ENCODE measurements at regions not wholly inside any gene's neighbourhood (a gene's known extent, or its start where the extent isn't known, plus 50 kb on each side); places are given as distances from the start of the nearest gene placed in this dataset.

GRCh38 chr13:44159633-44160279 lies 213.9 kb upstream of the SERP2 start:
- no peak for TF ChIP-seq CTCF (IDR thresholded peaks at IDR 0.05; ENCODE audit: control extremely low read depth, extremely low read depth)
- peaks cover 0 to 12% (median 7%) of the 10 kb centered on the region in 5 donors for H3K4me1 ChIP-seq (ENCODE audit: control insufficient read depth in 5 of 5, insufficient read depth in 5 of 5, low read length in 5 of 5)
- no peaks in the 10 kb centered on the region for H3K9me3 ChIP-seq (ENCODE audit: control insufficient read depth in 4 of 4, insufficient read depth in 3 of 4, low read length in 3 of 4)
- H3K9ac ChIP-seq (ENCODE audit: insufficient read depth in 1 of 2, low read length in 2 of 2), result no peak overlapping the region
- no peaks in the 10 kb centered on the region for H3K36me3 ChIP-seq (ENCODE audit: control insufficient read depth in 4 of 4, insufficient read depth in 4 of 4, low read length in 4 of 4)
- H3K4me3 ChIP-seq, result no peak overlapping the region
- ATAC-seq (ENCODE audit: insufficient read depth, low FRiP score) (no peak), DNase-seq (no peak)
- WGBS, 2 donors, result 78 to 80% methylated on average over 8 of the region's 8 CpGs
- H3K27me3 ChIP-seq (ENCODE audit: control insufficient read depth in 3 of 3, insufficient read depth in 3 of 3, low read length in 2 of 3), result no peaks in the 10 kb centered on the region
- no peak overlapping the region for H3K27ac ChIP-seq (ENCODE audit: low read depth in 1 of 2, low read length in 1 of 2)

GRCh38 chr13:44160591-44161191 lies 212.9 kb upstream of the SERP2 start:
- H3K36me3 ChIP-seq (ENCODE audit: control insufficient read depth in 4 of 4, insufficient read depth in 4 of 4, low read length in 4 of 4), result no peaks in the 10 kb centered on the region
- TF ChIP-seq CTCF (IDR thresholded peaks at IDR 0.05; ENCODE audit: control extremely low read depth, extremely low read depth), result no peak
- no peak overlapping the region for H3K4me3 ChIP-seq
- no peaks in the 10 kb centered on the region for H3K9me3 ChIP-seq (ENCODE audit: control insufficient read depth in 4 of 4, insufficient read depth in 3 of 4, low read length in 3 of 4)
- WGBS, 2 donors, result 68 to 76% methylated on average over 10 of the region's 10 CpGs
- no peaks in the 10 kb centered on the region for H3K27me3 ChIP-seq (ENCODE audit: control insufficient read depth in 3 of 3, insufficient read depth in 3 of 3, low read length in 2 of 3)
- peaks cover 0 to 6% (median 3%) of the 10 kb centered on the region in 5 donors for H3K4me1 ChIP-seq (ENCODE audit: control insufficient read depth in 5 of 5, insufficient read depth in 5 of 5, low read length in 5 of 5)
- H3K9ac ChIP-seq (ENCODE audit: insufficient read depth in 1 of 2, low read length in 2 of 2), result no peak overlapping the region
- no peak overlapping the region for H3K27ac ChIP-seq (ENCODE audit: low read depth in 1 of 2, low read length in 1 of 2)
- DNase-seq, result no peak
- ATAC-seq (ENCODE audit: insufficient read depth, low FRiP score), result no peak

GRCh38 chr13:44163108-44163507 lies 210.5 kb upstream of the SERP2 start:
- 77 to 84% methylated on average over 4 of the region's 4 CpGs for whole genome bisulfite sequencing, 2 donors
- H3K9me3 ChIP-seq (ENCODE audit: control insufficient read depth in 4 of 4, insufficient read depth in 3 of 4, low read length in 3 of 4), result no peaks in the 10 kb centered on the region
- H3K27me3 ChIP-seq (ENCODE audit: control insufficient read depth in 3 of 3, insufficient read depth in 3 of 3, low read length in 2 of 3), result no peaks in the 10 kb centered on the region
- H3K36me3 ChIP-seq (ENCODE audit: control insufficient read depth in 4 of 4, insufficient read depth in 4 of 4, low read length in 4 of 4), result no peaks in the 10 kb centered on the region
- ATAC-seq (ENCODE audit: insufficient read depth, low FRiP score), result no peak
- peaks cover 0 to 3% (median 0%) of the 10 kb centered on the region in 5 donors for H3K4me1 ChIP-seq (ENCODE audit: control insufficient read depth in 5 of 5, insufficient read depth in 5 of 5, low read length in 5 of 5)
- DNase-seq, result no peak
- TF ChIP-seq CTCF (IDR thresholded peaks at IDR 0.05; ENCODE audit: control extremely low read depth, extremely low read depth), result no peak
- no peak overlapping the region for H3K4me3 ChIP-seq
- no peak overlapping the region for H3K9ac ChIP-seq (ENCODE audit: insufficient read depth in 1 of 2, low read length in 2 of 2)
- no peak overlapping the region for H3K27ac ChIP-seq (ENCODE audit: low read depth in 1 of 2, low read length in 1 of 2)
